Panc1 (cell line): ENCODE measurements at regions not wholly inside any gene's neighbourhood (a gene's known extent, or its start where the extent isn't known, plus 50 kb on each side); places are given as distances from the start of the nearest gene placed in this dataset.

Experiments used
- SIN3A ChIP-seq: IDR thresholded peaks from 2 replicates; pipeline ENCODE4 v1.6.1; 2012; ENCODE audit warnings: low read depth, mild to moderate bottlenecking, low read length, moderate library complexity, borderline replicate concordance; ENCODE audit not compliant: insufficient read depth
- TF ChIP-seq, protein P1 (sequence below), 2 experiments: IDR thresholded peaks; 2 replicates each; pipeline ENCODE4 v1.6.1; 2011 to 2012; ENCODE audit warnings: low read depth in 2 of 2, control low read depth in 1 of 2, low read length in 1 of 2, mild to moderate bottlenecking in 1 of 2, moderate library complexity in 1 of 2; ENCODE audit not compliant: insufficient read depth in 1 of 2
- TF ChIP-seq, protein P2 (sequence below): fragments of 450-650 bp; IDR thresholded peaks from 2 replicates; pipeline ENCODE4 v1.5.1; 2017; ENCODE audit warnings: mild to moderate bottlenecking

DNA sequence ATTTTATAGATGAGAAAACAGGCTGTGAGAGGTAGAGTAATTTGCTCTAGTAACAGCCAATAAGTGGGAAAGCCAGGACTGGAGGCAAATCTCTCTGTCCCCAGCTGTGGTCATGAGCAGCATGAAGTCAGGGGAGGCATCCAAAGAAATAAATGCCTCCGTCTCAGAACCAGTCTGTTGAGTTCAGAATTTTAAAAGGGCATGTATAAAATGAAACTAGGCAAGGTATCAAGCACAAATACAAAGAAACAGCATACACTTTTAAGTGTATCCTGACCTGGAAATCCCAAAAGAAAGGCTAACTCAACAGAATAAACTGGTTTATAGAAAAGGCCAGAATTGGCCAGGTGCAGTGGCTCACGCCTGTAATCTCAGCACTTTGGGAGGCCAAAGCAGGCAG is 120.0 kb upstream of the B3GALT2 start:
- TF ChIP-seq, protein P1, sequence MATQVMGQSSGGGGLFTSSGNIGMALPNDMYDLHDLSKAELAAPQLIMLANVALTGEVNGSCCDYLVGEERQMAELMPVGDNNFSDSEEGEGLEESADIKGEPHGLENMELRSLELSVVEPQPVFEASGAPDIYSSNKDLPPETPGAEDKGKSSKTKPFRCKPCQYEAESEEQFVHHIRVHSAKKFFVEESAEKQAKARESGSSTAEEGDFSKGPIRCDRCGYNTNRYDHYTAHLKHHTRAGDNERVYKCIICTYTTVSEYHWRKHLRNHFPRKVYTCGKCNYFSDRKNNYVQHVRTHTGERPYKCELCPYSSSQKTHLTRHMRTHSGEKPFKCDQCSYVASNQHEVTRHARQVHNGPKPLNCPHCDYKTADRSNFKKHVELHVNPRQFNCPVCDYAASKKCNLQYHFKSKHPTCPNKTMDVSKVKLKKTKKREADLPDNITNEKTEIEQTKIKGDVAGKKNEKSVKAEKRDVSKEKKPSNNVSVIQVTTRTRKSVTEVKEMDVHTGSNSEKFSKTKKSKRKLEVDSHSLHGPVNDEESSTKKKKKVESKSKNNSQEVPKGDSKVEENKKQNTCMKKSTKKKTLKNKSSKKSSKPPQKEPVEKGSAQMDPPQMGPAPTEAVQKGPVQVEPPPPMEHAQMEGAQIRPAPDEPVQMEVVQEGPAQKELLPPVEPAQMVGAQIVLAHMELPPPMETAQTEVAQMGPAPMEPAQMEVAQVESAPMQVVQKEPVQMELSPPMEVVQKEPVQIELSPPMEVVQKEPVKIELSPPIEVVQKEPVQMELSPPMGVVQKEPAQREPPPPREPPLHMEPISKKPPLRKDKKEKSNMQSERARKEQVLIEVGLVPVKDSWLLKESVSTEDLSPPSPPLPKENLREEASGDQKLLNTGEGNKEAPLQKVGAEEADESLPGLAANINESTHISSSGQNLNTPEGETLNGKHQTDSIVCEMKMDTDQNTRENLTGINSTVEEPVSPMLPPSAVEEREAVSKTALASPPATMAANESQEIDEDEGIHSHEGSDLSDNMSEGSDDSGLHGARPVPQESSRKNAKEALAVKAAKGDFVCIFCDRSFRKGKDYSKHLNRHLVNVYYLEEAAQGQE (IDR thresholded peaks at IDR 0.05; ENCODE audit: insufficient read depth in 1 of 2, low read depth in 2 of 2, low read length in 1 of 2) = no peak
- TF ChIP-seq, protein P2, sequence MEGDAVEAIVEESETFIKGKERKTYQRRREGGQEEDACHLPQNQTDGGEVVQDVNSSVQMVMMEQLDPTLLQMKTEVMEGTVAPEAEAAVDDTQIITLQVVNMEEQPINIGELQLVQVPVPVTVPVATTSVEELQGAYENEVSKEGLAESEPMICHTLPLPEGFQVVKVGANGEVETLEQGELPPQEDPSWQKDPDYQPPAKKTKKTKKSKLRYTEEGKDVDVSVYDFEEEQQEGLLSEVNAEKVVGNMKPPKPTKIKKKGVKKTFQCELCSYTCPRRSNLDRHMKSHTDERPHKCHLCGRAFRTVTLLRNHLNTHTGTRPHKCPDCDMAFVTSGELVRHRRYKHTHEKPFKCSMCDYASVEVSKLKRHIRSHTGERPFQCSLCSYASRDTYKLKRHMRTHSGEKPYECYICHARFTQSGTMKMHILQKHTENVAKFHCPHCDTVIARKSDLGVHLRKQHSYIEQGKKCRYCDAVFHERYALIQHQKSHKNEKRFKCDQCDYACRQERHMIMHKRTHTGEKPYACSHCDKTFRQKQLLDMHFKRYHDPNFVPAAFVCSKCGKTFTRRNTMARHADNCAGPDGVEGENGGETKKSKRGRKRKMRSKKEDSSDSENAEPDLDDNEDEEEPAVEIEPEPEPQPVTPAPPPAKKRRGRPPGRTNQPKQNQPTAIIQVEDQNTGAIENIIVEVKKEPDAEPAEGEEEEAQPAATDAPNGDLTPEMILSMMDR = no peak
- TF ChIP-seq SIN3A = no peak
